ENCODE measurements at regions not wholly inside any gene's neighbourhood (a gene's known extent, or its start where the extent isn't known, plus 50 kb on each side); places are given as distances from the start of the nearest gene placed in this dataset.

DNA sequence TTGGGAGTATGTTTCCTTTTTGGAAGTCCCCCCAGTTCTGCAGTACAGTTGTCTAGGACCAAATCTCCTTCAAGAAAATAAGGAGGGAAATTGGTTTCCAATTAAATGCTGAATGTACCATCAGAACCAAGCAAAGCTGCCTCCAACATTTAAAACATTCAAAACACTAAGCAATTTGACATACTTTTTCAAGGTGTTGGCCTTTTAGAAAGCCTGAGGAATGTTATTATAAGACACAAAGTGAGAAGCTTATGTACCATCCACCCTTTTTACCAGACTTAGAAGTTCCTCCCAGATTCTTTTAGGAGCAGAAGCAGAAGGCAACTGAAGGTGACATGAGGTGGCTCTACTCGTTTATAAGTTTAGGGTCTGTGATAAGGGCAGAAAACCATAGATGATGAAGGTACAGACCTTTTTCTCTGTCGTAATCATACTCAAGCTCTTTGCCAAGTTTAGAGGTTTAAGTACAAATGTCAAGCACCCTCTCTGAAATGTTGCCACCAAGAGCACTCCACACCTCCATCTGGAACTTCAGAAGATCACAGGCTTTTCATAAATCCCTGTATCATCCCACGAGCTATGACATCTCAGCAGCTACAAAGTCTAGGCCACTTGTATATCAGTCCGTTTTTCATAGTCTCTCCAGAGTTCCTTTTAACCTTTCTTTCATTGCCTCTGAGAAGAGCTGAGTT is 282.5 kb upstream of the THBS1 start:
- H3K4me3 ChIP-seq (ENCODE audit: low read depth, low read length): no peak overlapping the region
- TF ChIP-seq, protein P1, sequence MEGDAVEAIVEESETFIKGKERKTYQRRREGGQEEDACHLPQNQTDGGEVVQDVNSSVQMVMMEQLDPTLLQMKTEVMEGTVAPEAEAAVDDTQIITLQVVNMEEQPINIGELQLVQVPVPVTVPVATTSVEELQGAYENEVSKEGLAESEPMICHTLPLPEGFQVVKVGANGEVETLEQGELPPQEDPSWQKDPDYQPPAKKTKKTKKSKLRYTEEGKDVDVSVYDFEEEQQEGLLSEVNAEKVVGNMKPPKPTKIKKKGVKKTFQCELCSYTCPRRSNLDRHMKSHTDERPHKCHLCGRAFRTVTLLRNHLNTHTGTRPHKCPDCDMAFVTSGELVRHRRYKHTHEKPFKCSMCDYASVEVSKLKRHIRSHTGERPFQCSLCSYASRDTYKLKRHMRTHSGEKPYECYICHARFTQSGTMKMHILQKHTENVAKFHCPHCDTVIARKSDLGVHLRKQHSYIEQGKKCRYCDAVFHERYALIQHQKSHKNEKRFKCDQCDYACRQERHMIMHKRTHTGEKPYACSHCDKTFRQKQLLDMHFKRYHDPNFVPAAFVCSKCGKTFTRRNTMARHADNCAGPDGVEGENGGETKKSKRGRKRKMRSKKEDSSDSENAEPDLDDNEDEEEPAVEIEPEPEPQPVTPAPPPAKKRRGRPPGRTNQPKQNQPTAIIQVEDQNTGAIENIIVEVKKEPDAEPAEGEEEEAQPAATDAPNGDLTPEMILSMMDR (IDR thresholded peaks at IDR 0.05; ENCODE audit: borderline replicate concordance, insufficient read depth, low read depth, low read length): no peak

DNA sequence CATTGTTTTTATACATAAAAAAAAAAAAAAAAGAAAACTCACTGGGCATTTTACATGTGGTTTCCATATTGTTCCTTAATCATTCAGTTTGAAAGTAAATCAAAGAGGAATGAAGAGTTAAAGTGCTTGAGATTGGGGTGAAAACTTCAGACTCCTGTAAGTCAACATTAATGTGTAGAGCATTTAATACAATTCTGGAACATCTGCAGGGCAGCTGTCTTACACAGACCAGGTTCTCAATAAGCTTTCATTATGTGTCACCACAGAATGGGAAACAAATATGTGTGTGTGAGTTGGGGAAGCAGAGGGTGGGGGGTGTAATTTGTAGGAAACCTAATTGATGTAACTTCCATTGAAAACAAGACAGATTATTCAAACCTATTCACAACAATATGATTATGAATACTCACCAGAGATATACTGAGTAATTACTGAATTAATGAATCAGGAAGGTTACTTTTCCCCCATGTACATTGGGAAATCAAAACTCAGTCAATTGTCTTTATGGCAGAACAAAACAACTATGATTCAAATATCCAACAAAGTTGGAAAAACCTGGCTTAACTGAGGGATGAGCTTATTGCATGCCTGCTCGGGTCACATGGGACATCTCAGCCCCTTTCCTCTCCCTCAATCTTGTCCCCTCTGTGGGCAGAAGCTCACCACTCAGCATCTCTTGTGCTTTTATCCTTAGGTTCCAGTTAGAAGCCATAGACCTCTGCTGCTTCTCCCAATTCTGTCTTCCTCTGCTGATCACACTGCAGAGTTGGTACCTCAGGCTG is 281.2 kb upstream of the THBS1 start:
- no peak overlapping the region for H3K4me3 ChIP-seq (ENCODE audit: low read depth, low read length)
- TF ChIP-seq, protein P1 (IDR thresholded peaks at IDR 0.05; ENCODE audit: borderline replicate concordance, insufficient read depth, low read depth, low read length): no peak

DNA sequence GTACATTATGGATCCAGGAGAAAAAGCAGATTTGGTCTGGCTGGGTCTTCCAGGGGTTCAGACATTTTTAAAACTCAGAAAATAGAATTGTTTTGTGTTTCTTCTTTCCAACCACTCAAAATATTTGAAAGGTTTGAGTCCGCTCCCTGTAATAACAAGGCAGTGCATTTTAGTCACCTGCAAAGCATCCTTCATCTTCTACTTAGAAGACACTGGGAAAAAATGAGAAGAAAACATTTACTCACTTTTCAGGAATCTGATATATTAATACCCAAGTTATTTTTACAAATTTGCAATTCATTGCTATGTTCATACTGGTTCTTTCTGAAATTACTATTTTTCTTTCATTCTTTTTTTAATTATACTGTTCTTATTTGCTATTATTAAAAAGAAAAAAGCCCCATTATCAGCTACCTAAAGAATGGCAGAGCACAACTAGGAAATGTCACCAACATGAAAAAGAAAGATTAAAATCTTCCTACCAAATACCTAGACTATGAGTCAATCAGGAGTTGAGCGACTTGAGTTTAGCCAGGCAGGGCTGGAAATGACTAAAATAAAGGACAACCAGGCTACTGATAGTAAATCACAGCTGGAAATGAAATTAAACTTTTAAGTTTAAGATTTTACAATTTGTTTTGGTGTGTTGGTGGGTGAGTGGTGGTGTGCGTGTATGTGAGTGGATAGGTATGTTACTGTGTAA is 280.3 kb upstream of the THBS1 start:
- TF ChIP-seq, protein P1 (IDR thresholded peaks at IDR 0.05; ENCODE audit: borderline replicate concordance, insufficient read depth, low read depth, low read length): no peak
- H3K4me3 ChIP-seq (ENCODE audit: low read depth, low read length): no peak overlapping the region

DNA sequence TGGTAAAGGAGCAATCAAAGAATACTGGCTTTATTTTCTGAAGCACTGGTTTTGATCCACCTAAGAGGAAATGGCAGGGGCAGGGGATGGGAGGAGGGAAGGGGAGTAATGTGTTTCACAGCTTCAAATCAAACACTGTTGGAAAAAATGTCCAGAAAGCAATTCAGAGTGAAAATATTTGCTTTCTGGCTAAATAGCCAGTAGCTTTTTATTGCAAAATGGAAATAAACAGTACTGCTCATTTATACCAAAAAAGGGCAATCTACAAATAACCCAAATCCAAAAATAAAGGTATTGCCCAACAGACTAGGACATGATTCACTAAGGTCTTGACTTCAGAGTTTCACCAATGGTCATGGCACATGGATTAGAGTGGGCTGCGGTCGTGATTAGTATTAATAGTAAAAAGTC is 279.3 kb upstream of the THBS1 start:
- no peak overlapping the region for H3K4me3 ChIP-seq (ENCODE audit: low read depth, low read length)
- TF ChIP-seq, protein P1 (IDR thresholded peaks at IDR 0.05; ENCODE audit: borderline replicate concordance, insufficient read depth, low read depth, low read length): no peak

DNA sequence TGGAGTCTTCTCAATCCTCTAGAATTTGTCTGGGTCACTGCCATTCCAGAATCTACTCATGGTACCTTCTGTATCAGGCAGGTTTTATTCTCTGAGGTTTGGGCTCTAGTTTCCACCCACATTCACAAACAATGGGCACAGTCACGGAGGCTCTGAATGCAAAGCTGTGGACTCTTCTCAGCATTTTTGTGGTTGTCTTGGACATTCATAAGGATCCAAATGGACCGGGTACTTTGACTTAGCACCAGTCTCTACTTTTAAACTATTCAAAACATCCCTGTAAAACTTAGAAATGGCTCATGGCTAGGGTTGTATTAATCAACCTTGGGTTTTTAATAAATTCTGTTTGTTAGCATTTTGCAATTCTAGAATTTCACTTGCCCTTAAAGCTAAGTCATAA is 277.9 kb upstream of the THBS1 start:
- TF ChIP-seq, protein P1 (IDR thresholded peaks at IDR 0.05; ENCODE audit: borderline replicate concordance, insufficient read depth, low read depth, low read length): no peak
- H3K4me3 ChIP-seq (ENCODE audit: low read depth, low read length): no peak overlapping the region

DNA sequence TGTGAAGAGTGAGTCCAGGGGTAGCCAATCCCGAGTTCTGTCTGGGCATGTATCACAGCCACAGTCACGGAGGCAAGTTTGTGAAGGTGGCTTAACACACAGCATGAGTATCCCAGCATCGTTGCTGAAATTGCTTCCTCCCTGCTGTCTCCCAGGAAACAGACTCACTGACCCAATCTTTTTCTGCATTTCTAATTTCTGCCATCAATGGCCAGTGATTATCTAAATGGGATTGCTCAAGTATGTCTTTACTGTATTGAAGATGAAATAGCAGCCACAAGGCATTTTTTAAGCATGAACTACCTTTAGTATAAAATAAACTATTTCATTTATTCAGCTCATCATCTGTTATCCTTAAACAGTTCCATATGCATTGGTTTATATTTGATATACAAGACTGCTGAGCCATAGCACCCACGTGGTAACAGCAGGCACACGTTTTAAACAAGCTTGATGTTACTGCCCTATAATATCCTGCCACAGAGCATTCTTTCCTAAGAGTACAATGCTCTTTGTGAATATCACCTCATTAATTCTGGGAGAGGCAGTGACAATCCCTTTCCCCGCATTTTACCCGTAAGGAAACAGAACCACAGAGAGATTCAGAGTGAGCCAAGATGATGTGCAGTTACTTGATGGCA is 276.6 kb upstream of the THBS1 start:
- TF ChIP-seq, protein P1 (IDR thresholded peaks at IDR 0.05; ENCODE audit: borderline replicate concordance, insufficient read depth, low read depth, low read length): no peak
- H3K4me3 ChIP-seq (ENCODE audit: low read depth, low read length): no peak overlapping the region

All from GM12875 (cell line).